ENCODE measurements at regions not wholly inside any gene's neighbourhood (a gene's known extent, or its start where the extent isn't known, plus 50 kb on each side); places are given as distances from the start of the nearest gene placed in this dataset.

- TF ChIP-seq POLR2A (IDR thresholded peaks at IDR 0.05; ENCODE audit: low read depth, low read length) (no peak), TAF1 (IDR thresholded peaks at IDR 0.05; ENCODE audit: low read depth, low read length) (no peak)
Measured at GRCh38 chr9:20209391-20210340, 412.6 kb downstream of the MLLT3 start.

Measured in GM12891 (cell line).